ENCODE measurements at regions not wholly inside any gene's neighbourhood (a gene's known extent, or its start where the extent isn't known, plus 50 kb on each side); places are given as distances from the start of the nearest gene placed in this dataset.

DNA sequence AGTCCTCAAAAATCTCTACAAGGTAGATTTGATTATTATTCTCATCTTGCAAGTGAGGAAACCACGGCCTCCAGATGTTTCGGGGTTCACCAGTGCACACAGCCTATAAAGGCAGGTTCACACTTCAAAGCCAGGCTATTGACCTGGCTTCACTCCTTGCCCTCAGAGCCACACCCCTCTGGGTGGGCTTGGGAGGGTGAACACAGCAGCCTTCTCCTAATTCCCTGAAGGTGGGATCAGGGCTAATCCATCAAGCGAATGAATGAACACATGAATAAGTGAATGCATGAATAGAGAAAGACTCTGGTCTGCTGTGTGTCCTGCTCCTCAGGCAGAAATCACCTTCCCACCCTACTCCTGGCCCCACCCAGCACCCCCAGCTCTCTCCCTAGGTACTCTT lies 139.0 kb downstream of the CYLD start:
- Histone ChIP-seq H3K14ac (replicated peaks; ENCODE audit: low read depth, low read length) (no peak overlapping the region), H3K36me3 (ENCODE audit: control insufficient read depth, insufficient read depth, low read length) (no peaks in the 10 kb centered on the region), H3K9ac (ENCODE audit: low read depth, low read length) (no peak overlapping the region), H4K8ac (ENCODE audit: low read depth in 2 of 2, low read length in 2 of 2) (no peak overlapping the region), H4K5ac (ENCODE audit: low read depth, low read length) (no peak overlapping the region), H2BK5ac (ENCODE audit: low read depth, low read length, poor library complexity, severe bottlenecking) (no peak overlapping the region), H3K56ac (ENCODE audit: extremely low read depth, insufficient read depth, low read length) (no peak overlapping the region), H3K4me1 (ENCODE audit: control insufficient read depth, insufficient read depth, low read length) (no peaks in the 10 kb centered on the region), H3K4ac (ENCODE audit: low read depth, low read length) (no peak overlapping the region), H2AK5ac (ENCODE audit: low read depth, low read length) (no peak overlapping the region), H2AK9ac (replicated peaks; ENCODE audit: low read depth, low read length, poor library complexity) (no peak overlapping the region), H4K20me1 (ENCODE audit: insufficient read depth, low read length) (no peaks in the 10 kb centered on the region), H3K9me1 (ENCODE audit: insufficient read depth, low read length) (no peaks in the 10 kb centered on the region), H3K4me3 (ENCODE audit: insufficient read depth, low read depth, low read length) (no peak overlapping the region), H3K23ac (ENCODE audit: low read depth, low read length) (no peak overlapping the region), H2BK20ac (ENCODE audit: low read depth, low read length) (no peak overlapping the region), H3K4me2 (ENCODE audit: low read depth, low read length) (no peak overlapping the region), H2AFZ (replicated peaks; ENCODE audit: low read length, poor library complexity) (no peak overlapping the region), H2BK15ac (ENCODE audit: low read depth, low read length) (no peak overlapping the region), H4K91ac (ENCODE audit: insufficient read depth, low read depth, low read length) (no peak overlapping the region), H2BK120ac (ENCODE audit: low read depth, low read length) (no peak overlapping the region), H3K79me1 (ENCODE audit: low read depth in 1 of 2, low read length in 2 of 2) (no peaks in the 10 kb centered on the region), H3K9me3 (ENCODE audit: control insufficient read depth, insufficient read depth, low read length) (no peaks in the 10 kb centered on the region; the same call in 1 of the 2 replicates), H3K18ac (ENCODE audit: low read depth, low read length) (no peak overlapping the region), H3K27ac (ENCODE audit: insufficient read depth, low read length) (no peak overlapping the region), H3K27me3 (ENCODE audit: control insufficient read depth, insufficient read depth, low read length) (no peaks in the 10 kb centered on the region; the same call in none of the 2 replicates)
- WGBS, 2 experiments (ENCODE audit: extremely low coverage in 2 of 2, insufficient read length in 1 of 2): no CpG with 5 or more reads among the region's 3 CpGs
- intact Hi-C loops (cut with micrococcal nuclease): no loop called here
- in situ Hi-C loops (cut with MboI; ENCODE audit: low sequenced_read_pairs): no loop called here
- DNase-seq (no peak), ATAC-seq (ENCODE audit: low read depth) (no peak)
- CTCF ChIA-PET: no interaction called here
- TF ChIP-seq RAD21 (IDR thresholded peaks at IDR 0.05; ENCODE audit: low read length): no peak
- TF ChIP-seq MAFK (IDR thresholded peaks at IDR 0.05; ENCODE audit: low read depth, low read length): no peak
- no peak for TF ChIP-seq CTCF (conservative IDR thresholded peaks at IDR 0.05; ENCODE audit: low read depth, low read length)
- no TSS peak for BruUV-seq (replicated peaks)
- POLR2A ChIA-PET (ENCODE audit: unreplicated experiment): no interaction called here
- dilution Hi-C loops (cut with HindIII; ENCODE audit: low sequenced_read_pairs, unreplicated experiment): no loop called here

All from IMR-90 (cell line).